ENCODE measurements at regions not wholly inside any gene's neighbourhood (a gene's known extent, or its start where the extent isn't known, plus 50 kb on each side); places are given as distances from the start of the nearest gene placed in this dataset.

DNA sequence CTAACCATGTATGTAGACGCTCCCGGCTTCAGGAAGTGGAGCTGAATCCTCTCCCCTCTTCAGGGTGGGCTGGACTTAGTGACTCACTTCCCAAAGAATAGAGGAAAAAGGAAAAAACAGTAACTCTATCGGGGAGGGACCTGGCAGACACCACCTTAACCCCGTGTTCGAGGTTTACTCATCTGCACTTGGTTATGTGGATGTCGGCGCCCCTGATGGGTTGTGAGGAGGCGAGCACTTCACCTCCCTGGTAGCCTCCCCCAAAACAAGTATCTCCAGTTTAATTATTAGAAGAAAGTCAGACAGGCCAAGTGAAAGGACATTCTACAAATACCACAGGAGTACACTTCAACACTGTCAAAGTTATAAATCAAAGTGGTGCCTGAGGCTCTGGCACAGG lies 559.7 kb downstream of the TCERG1L start:
- no peak for TF ChIP-seq CTCF (conservative IDR thresholded peaks at IDR 0.05; ENCODE audit: low read depth, low read length)
- no peak for TF ChIP-seq EZH2 (IDR thresholded peaks at IDR 0.05; ENCODE audit: low read length, unreplicated experiment)
- no peak for TF ChIP-seq EZH2phosphoT487 (IDR thresholded peaks at IDR 0.05; ENCODE audit: borderline replicate concordance, low read length)
